ENCODE measurements at regions not wholly inside any gene's neighbourhood (a gene's known extent, or its start where the extent isn't known, plus 50 kb on each side); places are given as distances from the start of the nearest gene placed in this dataset.

DNA sequence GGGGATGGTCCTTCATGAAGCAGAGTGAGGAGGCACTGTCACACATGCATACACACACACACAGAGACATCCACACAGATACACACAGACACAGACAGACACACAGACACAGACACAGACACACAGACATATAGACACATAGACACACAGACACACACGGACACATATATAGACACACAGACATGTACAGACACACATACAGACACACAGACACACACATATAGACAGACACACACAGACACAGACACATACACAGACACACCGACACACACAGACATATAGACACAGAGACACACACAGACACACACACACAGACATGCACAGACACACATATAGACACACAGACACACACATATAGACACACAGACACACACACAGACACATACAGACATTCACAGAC lies 173.9 kb downstream of the URI1 start:
- no peak for DNase-seq (ENCODE audit: extremely low spot score in 2 of 2)
- Histone ChIP-seq H3K4me3 (no peak overlapping the region), H3K36me3 (no peaks in the 10 kb centered on the region), H3K9me3 (no peaks in the 10 kb centered on the region), H3K27me3 (no peaks in the 10 kb centered on the region), H3K27ac (no peak overlapping the region), H3K4me1 (no peaks in the 10 kb centered on the region)
- intact Hi-C loops (cut with DNase I): no loop called here
- TF ChIP-seq POLR2A (IDR thresholded peaks at IDR 0.05) (no peak), POLR2AphosphoS5 (IDR thresholded peaks at IDR 0.05; ENCODE audit: insufficient read depth in 1 of 2, low read depth in 1 of 2) (no peak)
- TF ChIP-seq, protein P1, sequence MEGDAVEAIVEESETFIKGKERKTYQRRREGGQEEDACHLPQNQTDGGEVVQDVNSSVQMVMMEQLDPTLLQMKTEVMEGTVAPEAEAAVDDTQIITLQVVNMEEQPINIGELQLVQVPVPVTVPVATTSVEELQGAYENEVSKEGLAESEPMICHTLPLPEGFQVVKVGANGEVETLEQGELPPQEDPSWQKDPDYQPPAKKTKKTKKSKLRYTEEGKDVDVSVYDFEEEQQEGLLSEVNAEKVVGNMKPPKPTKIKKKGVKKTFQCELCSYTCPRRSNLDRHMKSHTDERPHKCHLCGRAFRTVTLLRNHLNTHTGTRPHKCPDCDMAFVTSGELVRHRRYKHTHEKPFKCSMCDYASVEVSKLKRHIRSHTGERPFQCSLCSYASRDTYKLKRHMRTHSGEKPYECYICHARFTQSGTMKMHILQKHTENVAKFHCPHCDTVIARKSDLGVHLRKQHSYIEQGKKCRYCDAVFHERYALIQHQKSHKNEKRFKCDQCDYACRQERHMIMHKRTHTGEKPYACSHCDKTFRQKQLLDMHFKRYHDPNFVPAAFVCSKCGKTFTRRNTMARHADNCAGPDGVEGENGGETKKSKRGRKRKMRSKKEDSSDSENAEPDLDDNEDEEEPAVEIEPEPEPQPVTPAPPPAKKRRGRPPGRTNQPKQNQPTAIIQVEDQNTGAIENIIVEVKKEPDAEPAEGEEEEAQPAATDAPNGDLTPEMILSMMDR (IDR thresholded peaks at IDR 0.05): no peak

GRCh38 chr19:30116530-30116929 lies 174.5 kb downstream of the URI1 start:
- Histone ChIP-seq H3K36me3 (no peaks in the 10 kb centered on the region), H3K4me3 (no peak overlapping the region), H3K9me3 (no peaks in the 10 kb centered on the region), H3K4me1 (no peaks in the 10 kb centered on the region), H3K27ac (no peak overlapping the region), H3K27me3 (no peaks in the 10 kb centered on the region)
- TF ChIP-seq POLR2A (IDR thresholded peaks at IDR 0.05) (no peak), POLR2AphosphoS5 (IDR thresholded peaks at IDR 0.05; ENCODE audit: insufficient read depth in 1 of 2, low read depth in 1 of 2) (no peak)
- TF ChIP-seq, protein P1 (IDR thresholded peaks at IDR 0.05): no peak
- intact Hi-C loops (cut with DNase I): no loop called here
- DNase-seq (ENCODE audit: extremely low spot score in 2 of 2): no peak

DNA sequence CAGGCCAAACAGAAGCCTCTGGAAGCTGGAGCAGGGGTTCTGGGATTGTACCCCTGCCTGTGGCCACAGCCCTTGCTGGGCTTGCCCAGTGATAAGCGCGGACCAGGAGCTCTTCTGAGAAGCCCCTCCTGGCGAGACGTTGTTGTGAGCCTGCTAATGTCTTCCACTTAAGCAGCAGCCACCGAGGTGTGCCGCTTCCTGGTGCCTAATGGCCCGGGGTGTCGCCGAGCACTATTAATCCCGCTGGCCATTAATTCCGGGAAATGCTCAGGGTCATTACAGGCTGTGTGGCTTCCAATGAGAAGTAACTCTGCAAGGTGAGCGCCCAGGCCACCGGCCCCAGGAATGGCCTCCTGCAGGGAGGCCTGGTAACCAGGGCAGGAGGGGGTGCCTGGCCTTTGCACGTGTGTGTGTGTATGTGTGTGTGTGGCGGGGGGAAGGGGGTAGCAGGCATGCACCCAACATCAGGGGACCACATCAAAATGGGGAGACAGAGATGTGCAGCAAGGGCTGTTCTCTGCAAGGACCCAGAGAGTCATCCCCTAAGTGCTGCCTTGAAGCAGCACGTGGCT lies 175.0 kb downstream of the URI1 start:
- DNase-seq (ENCODE audit: extremely low spot score in 2 of 2): no peak
- H3K36me3 ChIP-seq: no peaks in the 10 kb centered on the region
- H3K9me3 ChIP-seq: no peaks in the 10 kb centered on the region
- intact Hi-C loops (cut with DNase I): no loop called here
- H3K4me1 ChIP-seq: no peaks in the 10 kb centered on the region
- H3K27me3 ChIP-seq: no peaks in the 10 kb centered on the region
- no peak overlapping the region for H3K4me3 ChIP-seq
- no peak overlapping the region for H3K27ac ChIP-seq
- TF ChIP-seq POLR2A (IDR thresholded peaks at IDR 0.05): no peak
- TF ChIP-seq POLR2AphosphoS5 (IDR thresholded peaks at IDR 0.05; ENCODE audit: insufficient read depth in 1 of 2, low read depth in 1 of 2): no peak
- TF ChIP-seq, protein P1 (IDR thresholded peaks at IDR 0.05): no peak

GRCh38 chr19:30117636-30118145 lies 175.7 kb downstream of the URI1 start:
- no peaks in the 10 kb centered on the region for H3K4me1 ChIP-seq
- no peak overlapping the region for H3K27ac ChIP-seq
- H3K36me3 ChIP-seq: no peaks in the 10 kb centered on the region
- no peak overlapping the region for H3K4me3 ChIP-seq
- no peaks in the 10 kb centered on the region for H3K27me3 ChIP-seq
- intact Hi-C loops (cut with DNase I): no loop called here
- TF ChIP-seq, protein P1 (IDR thresholded peaks at IDR 0.05): no peak
- TF ChIP-seq POLR2A (IDR thresholded peaks at IDR 0.05) (no peak), POLR2AphosphoS5 (IDR thresholded peaks at IDR 0.05; ENCODE audit: insufficient read depth in 1 of 2, low read depth in 1 of 2) (no peak)
- DNase-seq (ENCODE audit: extremely low spot score in 2 of 2): no peak
- H3K9me3 ChIP-seq: no peaks in the 10 kb centered on the region

- Histone ChIP-seq H3K9me3 (no peaks in the 10 kb centered on the region), H3K27me3 (no peaks in the 10 kb centered on the region), H3K4me1 (no peaks in the 10 kb centered on the region), H3K36me3 (no peaks in the 10 kb centered on the region), H3K4me3 (no peak overlapping the region), H3K27ac (no peak overlapping the region)
- TF ChIP-seq POLR2AphosphoS5 (IDR thresholded peaks at IDR 0.05; ENCODE audit: insufficient read depth in 1 of 2, low read depth in 1 of 2): no peak
- TF ChIP-seq, protein P1 (IDR thresholded peaks at IDR 0.05): no peak
- TF ChIP-seq POLR2A (IDR thresholded peaks at IDR 0.05): no peak
- intact Hi-C loops (cut with DNase I): no loop called here
- no peak for DNase-seq (ENCODE audit: extremely low spot score in 2 of 2)
Observed at GRCh38 chr19:30118221-30118620, 176.2 kb downstream of the URI1 start.
